Panc1 (cell line): ENCODE measurements at regions not wholly inside any gene's neighbourhood (a gene's known extent, or its start where the extent isn't known, plus 50 kb on each side); places are given as distances from the start of the nearest gene placed in this dataset.

ENCODE experiments used
- ATAC-seq: fragments of 200-7000 bp; cut with Tn5 transposase; 2 replicates; pipeline ENCODE4 v1.9.1; 2020; ENCODE audit warnings: mild to moderate bottlenecking, moderate library complexity
- BruUV-seq: library from RNA; stranded (reverse); fragments of 400-500 nt; replicated peaks from 2 replicates; lab custom pipeline; 2021; lab: Mats Ljungman, UMichigan
- CTCF ChIA-PET: fragments of 300-600 bp; sonication (Branson Sonifier 250); formaldehyde crosslinking; loops from one replicate; lab custom pipeline; 2022; ENCODE audit warnings: antibody characterized with exemption; lab: Charles Lee
- POLR2A ChIA-PET: fragments of 300-600 bp; sonication (Branson Sonifier 250); formaldehyde crosslinking; loops from one replicate; lab custom pipeline; 2022; ENCODE audit warnings: antibody characterized with exemption; lab: Charles Lee
- DNase-seq: peaks from one replicate; pipeline ENCODE4 v3.0.0-alpha.2; 2010; ENCODE audit warnings: low read depth, low spot score
- H3K27ac ChIP-seq: 2 replicates; pipeline ENCODE4 v1.5.1; 2011; ENCODE audit warnings: mild to moderate bottlenecking, low read length, inconsistent platforms
- H3K27me3 ChIP-seq: fragments of 200-500 bp; sonication (Bioruptor generic); 2 replicates; pipeline ENCODE4 v1.6.0; 2014; ENCODE audit warnings: low read length, inconsistent platforms; ENCODE audit not compliant: control insufficient read depth, insufficient read depth
- H3K36me3 ChIP-seq: fragments of 200-500 bp; sonication (Bioruptor generic); 2 replicates; pipeline ENCODE4 v1.5.1; 2014; ENCODE audit warnings: inconsistent platforms, mild to moderate bottlenecking, low read length, moderate library complexity; ENCODE audit not compliant: control insufficient read depth, insufficient read depth
- H3K4me1 ChIP-seq: 2 replicates; pipeline ENCODE4 v1.5.1; 2011; ENCODE audit warnings: inconsistent platforms, mild to moderate bottlenecking, low read length, moderate library complexity; ENCODE audit not compliant: control insufficient read depth, insufficient read depth
- H3K4me3 ChIP-seq, 2 experiments: 2 replicates each; pipeline ENCODE4 v1.5.1; 2011 to 2012; ENCODE audit warnings: low read depth in 2 of 2, low read length in 2 of 2, mild to moderate bottlenecking in 2 of 2, inconsistent platforms in 1 of 2, moderate library complexity in 1 of 2
- H3K9me3 ChIP-seq: fragments of 200-500 bp; sonication (Bioruptor generic); 2 replicates; pipeline ENCODE4 v1.5.1; 2014; ENCODE audit warnings: low read depth, mild to moderate bottlenecking, inconsistent platforms, low read length, moderate library complexity; ENCODE audit not compliant: control insufficient read depth, insufficient read depth
- POLR2AphosphoS5 ChIP-seq: IDR thresholded peaks from 2 replicates; pipeline ENCODE4 v1.6.1; 2012; ENCODE audit warnings: mild to moderate bottlenecking, low read depth, low read length, moderate library complexity
- SIN3A ChIP-seq: IDR thresholded peaks from 2 replicates; pipeline ENCODE4 v1.6.1; 2012; ENCODE audit warnings: low read depth, mild to moderate bottlenecking, low read length, moderate library complexity, borderline replicate concordance; ENCODE audit not compliant: insufficient read depth
- TCF7L2 ChIP-seq: IDR thresholded peaks from 2 replicates; pipeline ENCODE4 v1.6.1; 2011; ENCODE audit warnings: mild to moderate bottlenecking, low read depth, low read length, inconsistent platforms
- in situ Hi-C: cut with HindIII; loops from 2 replicates; pipeline ENCODE4 v1.10.0; 2016; ENCODE audit warnings: low sequenced_read_pairs, low pct_unique_long_range_greater_than_20kb
- intact Hi-C: fragments of 100-400 bp; cut with micrococcal nuclease; formaldehyde crosslinking; loops from one replicate; pipeline ENCODE4 v1.10.0; 2022; ENCODE audit not compliant: unreplicated experiment
- TF ChIP-seq, protein P1 (sequence below): fragments of 450-650 bp; IDR thresholded peaks from 2 replicates; pipeline ENCODE4 v1.5.1; 2017; ENCODE audit warnings: mild to moderate bottlenecking
- TF ChIP-seq, protein P2 (sequence below), 2 experiments: IDR thresholded peaks; 2 replicates each; pipeline ENCODE4 v1.6.1; 2011 to 2012; ENCODE audit warnings: low read depth in 2 of 2, control low read depth in 1 of 2, low read length in 1 of 2, mild to moderate bottlenecking in 1 of 2, moderate library complexity in 1 of 2; ENCODE audit not compliant: insufficient read depth in 1 of 2

DNA sequence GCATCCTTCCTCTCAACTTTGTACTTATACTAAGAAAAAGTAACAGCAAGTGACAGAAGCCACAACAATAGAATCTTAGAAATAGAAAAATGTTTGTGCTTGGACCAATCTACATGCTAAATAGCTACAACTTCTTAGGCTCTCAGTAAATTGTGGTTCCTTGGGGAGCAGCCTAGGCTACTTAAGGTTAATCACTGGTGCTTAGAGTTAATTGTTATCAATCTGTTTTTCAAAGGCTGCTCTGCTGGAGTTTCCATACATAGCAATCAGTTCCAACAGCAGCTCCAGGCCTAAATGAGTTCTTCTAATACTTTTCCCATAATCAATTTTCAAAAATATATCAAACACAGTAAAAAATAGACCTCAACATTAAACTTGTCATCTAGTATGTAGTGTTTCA lies 571.4 kb downstream of the EPHA7 start:
- H3K36me3 ChIP-seq, result no peaks in the 10 kb centered on the region
- no peaks in the 10 kb centered on the region for H3K9me3 ChIP-seq
- H3K27ac ChIP-seq, result no peak overlapping the region
- ChIA-PET POLR2A (no interaction called here), CTCF (no interaction called here)
- TF ChIP-seq POLR2AphosphoS5 (no peak), TCF7L2 (no peak)
- H3K4me3 ChIP-seq, result no peak overlapping the region
- intact Hi-C loops (no loop called here), in situ Hi-C loops (no loop called here)
- DNase-seq (no peak), ATAC-seq (no peak)
- H3K4me1 ChIP-seq, result no peaks in the 10 kb centered on the region
- no TSS peak for BruUV-seq
- no peaks in the 10 kb centered on the region for H3K27me3 ChIP-seq

GRCh38 chr6:92840246-92840930 lies 579.0 kb downstream of the EPHA7 start:
- Histone ChIP-seq H3K4me3 (no peak overlapping the region), H3K4me1 (no peaks in the 10 kb centered on the region), H3K36me3 (no peaks in the 10 kb centered on the region), H3K9me3 (no peaks in the 10 kb centered on the region), H3K27me3 (no peaks in the 10 kb centered on the region), H3K27ac (no peak overlapping the region)
- ChIA-PET POLR2A (no interaction called here), CTCF (no interaction called here)
- in situ Hi-C loops, result no loop called here
- no TSS peak for BruUV-seq
- ATAC-seq (no peak), DNase-seq (no peak)
- intact Hi-C loops, result no loop called here
- TF ChIP-seq SIN3A, result no peak

GRCh38 chr6:92828788-92829187 lies 590.6 kb downstream of the EPHA7 start:
- CTCF ChIA-PET, result interaction anchor here (0.6 kb wide), 1 partner anchor 208 kb away, joined by 4 read pairs; no protein-coding TSS in a partner anchor
- in situ Hi-C loops, result no loop called here

More at GRCh38 chr6:92828788-92829187, 590.6 kb downstream of the EPHA7 start:
- Histone ChIP-seq H3K4me1 (no peaks in the 10 kb centered on the region; the same call in 1 of the 2 replicates), H3K4me3 (no peak overlapping the region), H3K36me3 (no peaks in the 10 kb centered on the region), H3K27ac (no peak overlapping the region), H3K9me3 (no peaks in the 10 kb centered on the region), H3K27me3 (no peaks in the 10 kb centered on the region)
- BruUV-seq, result no TSS peak
- POLR2A ChIA-PET, result no interaction called here
- intact Hi-C loops, result no loop called here
- DNase-seq (no peak), ATAC-seq (no peak)
- TF ChIP-seq, protein P1, sequence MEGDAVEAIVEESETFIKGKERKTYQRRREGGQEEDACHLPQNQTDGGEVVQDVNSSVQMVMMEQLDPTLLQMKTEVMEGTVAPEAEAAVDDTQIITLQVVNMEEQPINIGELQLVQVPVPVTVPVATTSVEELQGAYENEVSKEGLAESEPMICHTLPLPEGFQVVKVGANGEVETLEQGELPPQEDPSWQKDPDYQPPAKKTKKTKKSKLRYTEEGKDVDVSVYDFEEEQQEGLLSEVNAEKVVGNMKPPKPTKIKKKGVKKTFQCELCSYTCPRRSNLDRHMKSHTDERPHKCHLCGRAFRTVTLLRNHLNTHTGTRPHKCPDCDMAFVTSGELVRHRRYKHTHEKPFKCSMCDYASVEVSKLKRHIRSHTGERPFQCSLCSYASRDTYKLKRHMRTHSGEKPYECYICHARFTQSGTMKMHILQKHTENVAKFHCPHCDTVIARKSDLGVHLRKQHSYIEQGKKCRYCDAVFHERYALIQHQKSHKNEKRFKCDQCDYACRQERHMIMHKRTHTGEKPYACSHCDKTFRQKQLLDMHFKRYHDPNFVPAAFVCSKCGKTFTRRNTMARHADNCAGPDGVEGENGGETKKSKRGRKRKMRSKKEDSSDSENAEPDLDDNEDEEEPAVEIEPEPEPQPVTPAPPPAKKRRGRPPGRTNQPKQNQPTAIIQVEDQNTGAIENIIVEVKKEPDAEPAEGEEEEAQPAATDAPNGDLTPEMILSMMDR, result no peak
- TF ChIP-seq POLR2AphosphoS5, result no peak
- TF ChIP-seq, protein P2, sequence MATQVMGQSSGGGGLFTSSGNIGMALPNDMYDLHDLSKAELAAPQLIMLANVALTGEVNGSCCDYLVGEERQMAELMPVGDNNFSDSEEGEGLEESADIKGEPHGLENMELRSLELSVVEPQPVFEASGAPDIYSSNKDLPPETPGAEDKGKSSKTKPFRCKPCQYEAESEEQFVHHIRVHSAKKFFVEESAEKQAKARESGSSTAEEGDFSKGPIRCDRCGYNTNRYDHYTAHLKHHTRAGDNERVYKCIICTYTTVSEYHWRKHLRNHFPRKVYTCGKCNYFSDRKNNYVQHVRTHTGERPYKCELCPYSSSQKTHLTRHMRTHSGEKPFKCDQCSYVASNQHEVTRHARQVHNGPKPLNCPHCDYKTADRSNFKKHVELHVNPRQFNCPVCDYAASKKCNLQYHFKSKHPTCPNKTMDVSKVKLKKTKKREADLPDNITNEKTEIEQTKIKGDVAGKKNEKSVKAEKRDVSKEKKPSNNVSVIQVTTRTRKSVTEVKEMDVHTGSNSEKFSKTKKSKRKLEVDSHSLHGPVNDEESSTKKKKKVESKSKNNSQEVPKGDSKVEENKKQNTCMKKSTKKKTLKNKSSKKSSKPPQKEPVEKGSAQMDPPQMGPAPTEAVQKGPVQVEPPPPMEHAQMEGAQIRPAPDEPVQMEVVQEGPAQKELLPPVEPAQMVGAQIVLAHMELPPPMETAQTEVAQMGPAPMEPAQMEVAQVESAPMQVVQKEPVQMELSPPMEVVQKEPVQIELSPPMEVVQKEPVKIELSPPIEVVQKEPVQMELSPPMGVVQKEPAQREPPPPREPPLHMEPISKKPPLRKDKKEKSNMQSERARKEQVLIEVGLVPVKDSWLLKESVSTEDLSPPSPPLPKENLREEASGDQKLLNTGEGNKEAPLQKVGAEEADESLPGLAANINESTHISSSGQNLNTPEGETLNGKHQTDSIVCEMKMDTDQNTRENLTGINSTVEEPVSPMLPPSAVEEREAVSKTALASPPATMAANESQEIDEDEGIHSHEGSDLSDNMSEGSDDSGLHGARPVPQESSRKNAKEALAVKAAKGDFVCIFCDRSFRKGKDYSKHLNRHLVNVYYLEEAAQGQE (IDR thresholded peaks at IDR 0.05; ENCODE audit: insufficient read depth in 1 of 2, low read depth in 2 of 2, low read length in 1 of 2), result no peak
- no peak for TF ChIP-seq TCF7L2
- TF ChIP-seq SIN3A, result no peak
